Mammary epithelial cell (primary cell): ENCODE measurements at regions not wholly inside any gene's neighbourhood (a gene's known extent, or its start where the extent isn't known, plus 50 kb on each side); places are given as distances from the start of the nearest gene placed in this dataset.

Experiments
- CTCF ChIP-seq, 2 donors: IDR thresholded peaks in 1 of 2; conservative IDR thresholded peaks in 1 of 2; 2 replicates each; pipeline ENCODE4 v1.5.1; 2011 to 2012; ENCODE audit warnings: inconsistent platforms in 2 of 2, low read length in 2 of 2, mild to moderate bottlenecking in 2 of 2, control low read depth in 1 of 2, low read depth in 1 of 2; ENCODE audit not compliant: insufficient read depth in 1 of 2; ENCODE audit errors: extremely low read depth in 1 of 2
- EZH2 ChIP-seq: IDR thresholded peaks from 2 replicates; pipeline ENCODE4 v1.6.1; 2012; ENCODE audit warnings: low read length, inconsistent platforms, borderline replicate concordance

- TF ChIP-seq CTCF (conservative IDR thresholded peaks at IDR 0.05 in 1 of 2, IDR thresholded peaks at IDR 0.05 in 1 of 2; ENCODE audit: extremely low read depth in 1 of 2, insufficient read depth in 1 of 2, low read depth in 1 of 2, low read length in 2 of 2), result no peak
- no peak for TF ChIP-seq EZH2
These were observed 447.1 kb downstream of the MDFIC start for GRCh38 chr7:115368998-115369397.
